ENCODE measurements at regions not wholly inside any gene's neighbourhood (a gene's known extent, or its start where the extent isn't known, plus 50 kb on each side); places are given as distances from the start of the nearest gene placed in this dataset.
A peak's percentile ranks its signal among the peaks of the same experiment; 100 is the strongest.
"Not testable (repeated sequence)": the region's sequence is repeated elsewhere in the genome, so short reads cannot be mapped to it uniquely, and the experiment has no call there.

DNA sequence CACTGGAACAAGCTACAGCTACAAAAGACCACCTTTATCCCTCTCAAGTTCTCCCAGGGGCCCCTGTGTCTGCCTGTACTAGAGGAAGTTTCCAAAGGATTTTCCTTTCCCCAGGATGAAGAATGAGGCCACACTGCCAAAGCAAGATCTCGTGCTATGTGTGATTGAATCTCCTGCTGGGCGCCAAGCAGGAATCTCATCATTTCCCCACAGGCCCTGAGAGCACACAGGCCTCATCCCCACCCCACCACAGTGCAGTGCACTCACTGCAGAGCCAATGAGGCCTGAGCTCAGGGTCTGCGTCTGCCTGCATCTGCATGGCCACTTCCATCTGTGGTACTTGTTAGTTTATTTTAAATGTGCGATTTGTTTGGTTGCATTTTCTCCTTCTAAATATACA lies 387.4 kb upstream of the ASIC2 start:
- DNase-seq (ENCODE audit: low read depth in 4 of 4, low spot score in 3 of 4) = no peak

DNA sequence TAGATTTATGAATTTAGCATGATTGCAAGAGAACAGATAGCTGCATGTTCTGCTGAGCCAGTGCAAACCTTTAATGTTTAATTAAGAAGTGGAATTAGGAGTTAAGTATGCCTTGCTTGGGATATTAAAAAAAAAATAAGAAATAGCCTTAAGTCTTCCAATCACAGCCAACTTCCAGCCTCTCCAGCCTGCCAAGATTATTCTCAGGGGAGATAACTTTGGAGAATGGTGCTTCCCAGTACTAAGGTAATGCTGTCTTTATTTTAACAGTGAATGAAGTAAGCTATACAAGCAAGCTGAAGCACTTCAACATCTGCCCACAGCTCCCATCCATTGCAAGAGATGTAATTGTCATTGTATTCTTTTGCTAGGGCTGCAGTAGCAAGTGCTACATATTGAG lies 389.5 kb upstream of the ASIC2 start:
- no peak for DNase-seq (ENCODE audit: low read depth in 4 of 4, low spot score in 3 of 4)

DNA sequence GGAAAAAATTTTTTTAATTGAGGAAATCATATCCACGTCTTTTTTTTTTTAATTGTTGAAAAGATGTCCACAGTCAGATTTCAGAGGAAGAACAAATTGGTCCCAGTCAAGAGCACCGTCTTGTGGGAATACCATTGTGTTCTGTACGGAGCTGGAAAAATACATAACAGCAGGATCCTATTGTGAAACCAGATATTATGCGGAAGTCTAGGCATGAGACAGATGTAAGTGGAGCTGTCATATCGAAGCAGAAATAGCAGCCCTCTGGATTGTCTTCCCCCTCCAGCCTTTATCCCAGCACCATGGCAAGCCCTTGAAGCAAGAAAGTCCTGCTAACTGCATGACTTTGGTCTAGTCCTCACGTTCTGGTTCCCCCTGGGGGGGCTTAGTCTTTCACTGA lies 391.6 kb upstream of the ASIC2 start:
- DNase-seq (ENCODE audit: low read depth in 4 of 4, low spot score in 3 of 4) = no peak

GRCh38 chr17:33686171-33686570 lies 393.1 kb upstream of the ASIC2 start:
- no peak for DNase-seq (ENCODE audit: low read depth in 4 of 4, low spot score in 3 of 4)

DNA sequence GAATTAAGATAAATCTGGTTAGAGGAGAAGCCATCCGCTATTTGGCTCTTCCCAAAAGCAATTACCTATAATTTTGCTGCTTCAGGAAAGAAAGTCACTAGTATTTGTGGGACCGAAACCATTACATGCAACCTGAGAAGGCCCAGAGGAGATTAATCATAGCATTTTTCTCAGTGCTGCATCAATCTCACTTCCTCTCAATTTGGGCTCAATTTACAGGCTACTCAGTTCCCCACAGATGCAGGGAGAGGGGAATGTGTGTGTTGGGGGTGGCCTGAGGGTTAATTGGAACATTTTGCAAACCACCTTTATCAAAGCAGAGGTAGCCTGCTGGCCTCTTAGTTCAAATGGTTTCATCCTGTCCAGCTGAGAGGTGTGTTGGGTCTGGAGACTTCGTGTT lies 394.7 kb upstream of the ASIC2 start:
- DNase-seq (ENCODE audit: low read depth in 4 of 4, low spot score in 3 of 4) = no peak

GRCh38 chr17:33688771-33689170 lies 395.7 kb upstream of the ASIC2 start:
- no peak for DNase-seq (ENCODE audit: low read depth in 4 of 4, low spot score in 3 of 4)

GRCh38 chr17:33689725-33690124 lies 396.6 kb upstream of the ASIC2 start:
- no peak for DNase-seq (ENCODE audit: low read depth in 4 of 4, low spot score in 3 of 4)

GRCh38 chr17:33695431-33695830 lies 402.3 kb upstream of the ASIC2 start:
- no peak for DNase-seq (ENCODE audit: low read depth in 4 of 4, low spot score in 3 of 4)

GRCh38 chr17:33696102-33696501 lies 403.0 kb upstream of the ASIC2 start:
- no peak for DNase-seq (ENCODE audit: low read depth in 4 of 4, low spot score in 3 of 4)

DNA sequence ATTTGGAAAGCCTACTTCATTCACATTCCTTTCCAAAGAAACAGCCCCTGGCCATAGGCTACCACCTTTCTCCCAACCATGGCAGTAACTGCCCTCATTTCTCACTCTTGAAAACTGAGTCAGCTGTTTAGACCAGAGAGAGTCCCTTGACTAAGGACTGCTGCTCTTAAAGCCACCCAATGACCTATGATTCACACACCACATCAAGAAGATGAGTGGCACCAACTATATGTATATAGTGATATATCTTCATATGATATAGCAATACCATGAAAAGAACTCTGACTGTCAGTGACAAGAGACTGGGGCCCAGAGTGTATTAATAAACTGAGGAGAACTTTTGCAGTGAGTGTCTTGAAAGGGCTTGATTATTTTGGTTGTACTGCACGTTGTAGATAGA lies 404.5 kb upstream of the ASIC2 start:
- DNase-seq (ENCODE audit: low read depth in 4 of 4, low spot score in 3 of 4) = no peak

DNA sequence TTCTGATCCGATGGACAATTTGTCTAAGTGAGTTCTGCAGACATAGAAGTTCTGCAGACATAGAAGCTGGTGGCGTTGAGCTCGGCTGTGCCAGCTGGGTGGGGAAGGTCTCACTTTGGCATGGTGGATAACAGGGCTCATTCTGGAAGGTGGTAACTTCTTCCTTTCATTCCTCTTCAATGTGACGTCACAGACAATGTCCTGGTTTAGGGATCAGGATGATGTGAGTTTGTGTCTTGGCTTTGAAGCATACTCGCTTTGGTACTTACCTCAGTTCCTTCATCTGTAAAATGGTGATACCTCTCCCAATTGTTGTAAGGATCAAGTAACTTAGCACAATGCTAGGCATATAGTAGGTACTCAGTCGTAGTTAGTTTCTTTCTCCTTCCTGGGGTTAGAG lies 408.8 kb upstream of the ASIC2 start:
- no peak for DNase-seq (ENCODE audit: low read depth in 4 of 4, low spot score in 3 of 4)

GRCh38 chr17:33704856-33705255 lies 411.8 kb upstream of the ASIC2 start:
- no peak for DNase-seq (ENCODE audit: low read depth in 4 of 4, low spot score in 3 of 4)

- no peak for DNase-seq (ENCODE audit: low read depth in 4 of 4, low spot score in 3 of 4)
Measured at GRCh38 chr17:33709881-33710280, 416.8 kb upstream of the ASIC2 start.

DNA sequence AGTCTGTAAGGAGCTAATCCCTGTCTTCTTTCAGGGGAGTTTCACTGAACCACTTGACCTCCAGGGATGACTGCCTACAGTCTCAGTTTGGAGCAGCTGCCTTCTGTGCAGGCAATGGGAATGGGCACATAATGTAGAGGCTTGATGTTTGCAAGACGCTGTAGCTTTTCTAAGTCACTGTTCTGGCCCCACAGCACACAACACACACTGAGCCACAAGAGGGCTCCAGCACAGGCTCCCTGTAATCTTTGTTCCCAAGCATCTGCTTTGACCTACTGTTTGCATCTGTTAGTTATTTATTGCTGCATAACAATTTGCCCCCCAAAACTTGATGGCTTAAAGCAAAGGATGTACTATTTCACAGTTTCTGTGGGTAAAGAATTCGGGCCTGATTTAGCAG lies 419.0 kb upstream of the ASIC2 start:
- DNase-seq (ENCODE audit: low read depth in 4 of 4, low spot score in 3 of 4) = no peak

GRCh38 chr17:33716957-33717356 lies 423.9 kb upstream of the ASIC2 start:
- DNase-seq (ENCODE audit: low read depth in 4 of 4, low spot score in 3 of 4) = no peak

GRCh38 chr17:33723736-33724135 lies 430.6 kb upstream of the ASIC2 start:
- not testable (repeated sequence) for DNase-seq (ENCODE audit: low read depth in 4 of 4, low spot score in 3 of 4)

GRCh38 chr17:33725675-33726271 lies 432.7 kb upstream of the ASIC2 start:
- DNase-seq (ENCODE audit: low read depth in 4 of 4, low spot score in 3 of 4) = no peak

DNA sequence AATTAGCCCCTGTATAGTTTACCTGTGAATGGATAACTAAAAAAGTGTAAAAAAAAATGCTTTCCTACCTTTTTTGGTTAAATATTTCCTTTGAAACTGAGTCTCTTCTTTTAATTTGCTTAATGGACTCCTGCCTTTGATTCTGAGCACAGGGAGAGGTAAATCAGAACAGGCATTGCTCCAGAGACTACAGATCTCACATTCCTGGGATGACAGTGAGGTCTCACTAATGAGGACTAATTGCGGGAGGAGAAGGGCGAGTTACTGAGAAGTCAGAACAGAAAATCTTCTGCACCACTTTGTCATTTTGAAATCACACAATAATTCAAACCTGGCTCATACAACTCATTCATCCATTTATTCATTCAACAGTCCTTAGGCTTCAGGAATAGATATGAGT lies 437.0 kb upstream of the ASIC2 start:
- no peak for DNase-seq (ENCODE audit: low read depth in 4 of 4, low spot score in 3 of 4)

GRCh38 chr17:33732116-33732515 lies 439.0 kb upstream of the ASIC2 start:
- peak in 2 of 4 donors; percentile 15 to 18 for DNase-seq (ENCODE audit: low read depth in 4 of 4, low spot score in 3 of 4)

DNA sequence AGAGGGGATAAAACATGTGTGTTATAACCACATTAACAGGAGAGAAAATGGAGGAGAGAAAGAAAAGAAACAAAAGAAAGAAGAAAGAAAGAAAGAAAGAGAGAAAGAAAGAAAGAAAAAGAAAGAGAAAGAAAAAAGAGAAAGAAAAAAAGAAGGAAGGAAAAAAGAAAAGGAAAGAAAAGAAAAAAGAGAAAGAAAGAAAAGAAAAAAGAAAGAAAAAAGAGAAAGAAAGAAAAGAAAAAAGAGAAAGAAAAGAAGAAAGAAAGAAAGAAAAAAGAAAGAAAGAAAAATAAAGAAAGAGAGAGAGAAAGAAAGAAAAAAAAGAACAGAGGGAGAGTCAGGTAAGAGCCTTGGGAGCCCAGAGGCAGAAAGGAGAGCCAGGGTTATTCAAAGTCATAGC lies 446.6 kb upstream of the ASIC2 start:
- no peak for DNase-seq (ENCODE audit: low read depth in 4 of 4, low spot score in 3 of 4)

- DNase-seq (ENCODE audit: low read depth in 4 of 4, low spot score in 3 of 4) = no peak
Measured at GRCh38 chr17:33745047-33745760, 452.1 kb upstream of the ASIC2 start.

- no peak for DNase-seq (ENCODE audit: low read depth in 4 of 4, low spot score in 3 of 4)
Measured at GRCh38 chr17:33749171-33749570, 456.1 kb upstream of the ASIC2 start.
